Natural killer cell treated with Interleukin-12 subunit alpha and Interleukin-12 subunit beta and Interleukin-15 and Interleukin-18, amount 100 ng/mL, for 72 hours (primary cell): ENCODE measurements at regions not wholly inside any gene's neighbourhood (a gene's known extent, or its start where the extent isn't known, plus 50 kb on each side); places are given as distances from the start of the nearest gene placed in this dataset.

Experiments
- ATAC-seq, 2 donors: fragments of 150-1000 bp; cut with Tn5 transposase in 1 of 2; sonication (Bioruptor Pico), chemical (Tn5 transposase) in 1 of 2; 2 replicates each; pipeline ENCODE4 v1.10.0; 2021
- DNase-seq: peaks from one replicate; pipeline ENCODE4 v3.0.0; 2022; ENCODE audit warnings: low spot score
- H3K27ac Mint-ChIP-seq, 2 donors: 1 replicate in 1 of 2; 2 replicates in 1 of 2; pipeline ENCODE4 v1.8.0; 2022; ENCODE audit warnings: mixed read lengths in 2 of 2, mild to moderate bottlenecking in 1 of 2, moderate library complexity in 1 of 2
- H3K27me3 Mint-ChIP-seq, 2 donors: 1 replicate in 1 of 2; 2 replicates in 1 of 2; pipeline ENCODE4 v1.8.0; 2022; ENCODE audit warnings: mixed read lengths in 2 of 2
- H3K36me3 Mint-ChIP-seq: one replicate; pipeline ENCODE4 v1.8.0; 2022; ENCODE audit warnings: mixed read lengths
- H3K4me1 Mint-ChIP-seq, 2 donors: 1 replicate in 1 of 2; 2 replicates in 1 of 2; pipeline ENCODE4 v1.8.0; 2022; ENCODE audit warnings: low read depth in 2 of 2, mixed read lengths in 2 of 2, mild to moderate bottlenecking in 1 of 2
- H3K4me3 Mint-ChIP-seq: one replicate; pipeline ENCODE4 v1.8.0; 2022; ENCODE audit warnings: mixed read lengths
- H3K9me3 Mint-ChIP-seq: 2 replicates; pipeline ENCODE4 v1.8.0; 2022; ENCODE audit warnings: mixed read lengths

- Mint-ChIP-seq H3K9me3 (peaks cover 19% of the 10 kb centered on the region), H3K4me3 (no peak overlapping the region), H3K27ac (no peak overlapping the region), H3K4me1 (no peaks in the 10 kb centered on the region), H3K36me3 (peaks cover 23% of the 10 kb centered on the region), H3K27me3 (peaks cover 12 to 53% of the 10 kb centered on the region in 2 donors)
- ATAC-seq (no peak), DNase-seq (no peak)
These were observed 55.4 kb upstream of the MMP13 start for GRCh38 chr11:103010891-103011290.

GRCh38 chr11:103007521-103007920, 52.0 kb upstream of the MMP13 start:
- Mint-ChIP-seq H3K27ac (no peak overlapping the region), H3K4me3 (no peak overlapping the region), H3K9me3 (peaks cover 16% of the 10 kb centered on the region), H3K4me1 (no peaks in the 10 kb centered on the region), H3K36me3 (peaks cover 23% of the 10 kb centered on the region), H3K27me3 (peaks cover 8 to 54% of the 10 kb centered on the region in 2 donors)
- DNase-seq (no peak), ATAC-seq (no peak)
